ENCODE measurements at regions not wholly inside any gene's neighbourhood (a gene's known extent, or its start where the extent isn't known, plus 50 kb on each side); places are given as distances from the start of the nearest gene placed in this dataset.

- TF ChIP-seq CTCF (IDR thresholded peaks at IDR 0.05): no peak
- TF ChIP-seq POLR2A (IDR thresholded peaks at IDR 0.05): no peak
These were observed 354.2 kb downstream of the CXCL12 start for GRCh38 chr10:44030738-44031137.

Data from gastroesophageal sphincter (tissue), 3 donors.